Astrocyte (in vitro differentiated cells and primary cell): ENCODE measurements at regions not wholly inside any gene's neighbourhood (a gene's known extent, or its start where the extent isn't known, plus 50 kb on each side); places are given as distances from the start of the nearest gene placed in this dataset.

ENCODE experiments used
- DNase-seq: peaks from one replicate; pipeline ENCODE4 v3.0.0-alpha.2; 2010; ENCODE audit warnings: low read depth
- FAIRE-seq: peaks from 2 replicates; lab custom pipeline; 2011; peaks lifted over from hg19 to GRCh38; lab: Jason Lieb, UNC
- H2AFZ ChIP-seq: 2 replicates; pipeline ENCODE4 v1.6.0; 2012; ENCODE audit warnings: low read depth, low read length, inconsistent platforms
- H3K27ac ChIP-seq: 2 replicates; pipeline ENCODE4 v1.5.1; 2011; ENCODE audit warnings: low read depth, low read length, inconsistent platforms
- H3K27me3 ChIP-seq: 2 replicates; pipeline ENCODE4 v1.6.0; 2011; ENCODE audit warnings: low read length, inconsistent platforms; ENCODE audit not compliant: insufficient read depth
- H3K36me3 ChIP-seq: 2 replicates; pipeline ENCODE4 v1.5.1; 2011; ENCODE audit warnings: low read length, inconsistent platforms; ENCODE audit not compliant: insufficient read depth
- H3K4me1 ChIP-seq: 2 replicates; pipeline ENCODE4 v1.5.1; 2011; ENCODE audit warnings: low read length, inconsistent platforms; ENCODE audit not compliant: insufficient read depth
- H3K4me2 ChIP-seq: 2 replicates; pipeline ENCODE4 v1.6.0; 2012; ENCODE audit warnings: low read length, inconsistent platforms
- H3K4me3 ChIP-seq: 2 replicates; pipeline ENCODE4 v1.5.1; 2011; ENCODE audit warnings: low read depth, mild to moderate bottlenecking, low read length, inconsistent platforms; ENCODE audit not compliant: insufficient read depth
- H3K79me2 ChIP-seq: 2 replicates; pipeline ENCODE4 v1.6.0; 2012; ENCODE audit warnings: mild to moderate bottlenecking, low read length, inconsistent platforms; ENCODE audit not compliant: insufficient read depth
- H3K9ac ChIP-seq: 2 replicates; pipeline ENCODE4 v1.6.0; 2012; ENCODE audit warnings: mild to moderate bottlenecking, low read length, inconsistent platforms
- H3K9me3 ChIP-seq: 2 replicates; pipeline ENCODE4 v1.5.1; 2012; ENCODE audit warnings: low read depth, mild to moderate bottlenecking, low read length, inconsistent platforms; ENCODE audit not compliant: insufficient read depth
- H4K20me1 ChIP-seq: 2 replicates; pipeline ENCODE4 v1.6.0; 2012; ENCODE audit warnings: low read length, inconsistent platforms; ENCODE audit not compliant: insufficient read depth
- H3K27ac Mint-ChIP-seq: one replicate; pipeline ENCODE4 v1.8.0; 2021; ENCODE audit warnings: mild to moderate bottlenecking, mixed read lengths; ENCODE audit not compliant: unreplicated experiment
- H3K27me3 Mint-ChIP-seq: one replicate; pipeline ENCODE4 v1.8.0; 2021; ENCODE audit warnings: low read depth, mixed read lengths; ENCODE audit not compliant: unreplicated experiment
- H3K36me3 Mint-ChIP-seq: one replicate; pipeline ENCODE4 v1.8.0; 2021; ENCODE audit warnings: low read depth, mixed read lengths; ENCODE audit not compliant: unreplicated experiment
- H3K4me1 Mint-ChIP-seq: one replicate; pipeline ENCODE4 v1.8.0; 2021; ENCODE audit warnings: low read depth, mixed read lengths; ENCODE audit not compliant: unreplicated experiment
- H3K4me3 Mint-ChIP-seq: one replicate; pipeline ENCODE4 v1.8.0; 2021; ENCODE audit warnings: mild to moderate bottlenecking, moderate library complexity, mixed read lengths; ENCODE audit not compliant: unreplicated experiment
- H3K9me3 Mint-ChIP-seq: one replicate; pipeline ENCODE4 v1.8.0; 2021; ENCODE audit warnings: mild to moderate bottlenecking, mixed read lengths; ENCODE audit not compliant: unreplicated experiment
- EZH2 ChIP-seq: IDR thresholded peaks from 2 replicates; pipeline ENCODE4 v1.6.1; 2012; ENCODE audit warnings: mild to moderate bottlenecking, low read length, inconsistent platforms; ENCODE audit not compliant: insufficient read depth
- TF ChIP-seq, protein P1 (sequence below): IDR thresholded peaks from 2 replicates; pipeline ENCODE4 v1.5.1; 2011; ENCODE audit warnings: low read depth, mild to moderate bottlenecking, inconsistent platforms, low read length, moderate library complexity; ENCODE audit not compliant: insufficient read depth

DNA sequence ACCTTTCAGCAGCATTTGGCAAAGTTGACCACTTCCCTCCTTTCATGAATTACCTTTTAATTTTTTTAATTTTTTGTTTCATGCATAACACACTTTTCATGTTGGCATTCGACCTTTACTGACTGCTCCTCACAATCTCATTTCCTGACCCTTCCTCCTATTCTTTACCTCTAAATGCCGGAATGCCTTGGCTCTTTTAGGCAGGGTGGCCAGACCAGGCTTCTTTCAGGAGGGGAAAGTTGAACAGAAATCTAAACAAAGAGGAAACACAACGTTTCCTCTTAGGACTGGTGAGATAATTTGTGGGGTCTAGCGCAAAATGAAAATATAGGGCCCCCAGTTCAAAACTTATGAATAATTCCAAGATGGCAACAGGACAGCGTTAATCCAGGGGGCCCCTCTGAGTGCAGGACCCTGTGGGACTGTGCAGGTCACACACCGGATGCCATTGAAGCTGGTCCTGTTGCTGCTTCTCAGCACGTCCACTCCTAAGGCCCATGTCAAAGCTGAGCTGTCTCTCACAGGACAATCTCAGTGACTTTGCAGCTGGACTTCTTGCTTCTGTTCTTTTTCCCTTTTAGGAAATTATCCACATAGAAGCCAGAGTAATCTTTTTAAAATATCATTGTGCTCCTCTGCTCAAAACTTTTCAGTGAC, 313.8 kb downstream of the HDGFL1 start:
- H3K4me3 Mint-ChIP-seq: no peak overlapping the region
- no peak for FAIRE-seq
- H3K27me3 Mint-ChIP-seq: no peaks in the 10 kb centered on the region
- Histone ChIP-seq H2AFZ (no peak overlapping the region), H4K20me1 (no peaks in the 10 kb centered on the region), H3K4me1 (peaks cover 42% of the 10 kb centered on the region), H3K27me3 (no peaks in the 10 kb centered on the region), H3K4me2 (no peak overlapping the region), H3K9ac (no peak overlapping the region), H3K79me2 (no peaks in the 10 kb centered on the region), H3K36me3 (no peaks in the 10 kb centered on the region), H3K9me3 (no peaks in the 10 kb centered on the region), H3K4me3 (no peak overlapping the region), H3K27ac (no peak overlapping the region)
- H3K27ac Mint-ChIP-seq: peak overlapping the region; percentile 68
- H3K36me3 Mint-ChIP-seq: no peaks in the 10 kb centered on the region
- peaks cover 47% of the 10 kb centered on the region for H3K4me1 Mint-ChIP-seq
- no peak for TF ChIP-seq EZH2
- TF ChIP-seq, protein P1, sequence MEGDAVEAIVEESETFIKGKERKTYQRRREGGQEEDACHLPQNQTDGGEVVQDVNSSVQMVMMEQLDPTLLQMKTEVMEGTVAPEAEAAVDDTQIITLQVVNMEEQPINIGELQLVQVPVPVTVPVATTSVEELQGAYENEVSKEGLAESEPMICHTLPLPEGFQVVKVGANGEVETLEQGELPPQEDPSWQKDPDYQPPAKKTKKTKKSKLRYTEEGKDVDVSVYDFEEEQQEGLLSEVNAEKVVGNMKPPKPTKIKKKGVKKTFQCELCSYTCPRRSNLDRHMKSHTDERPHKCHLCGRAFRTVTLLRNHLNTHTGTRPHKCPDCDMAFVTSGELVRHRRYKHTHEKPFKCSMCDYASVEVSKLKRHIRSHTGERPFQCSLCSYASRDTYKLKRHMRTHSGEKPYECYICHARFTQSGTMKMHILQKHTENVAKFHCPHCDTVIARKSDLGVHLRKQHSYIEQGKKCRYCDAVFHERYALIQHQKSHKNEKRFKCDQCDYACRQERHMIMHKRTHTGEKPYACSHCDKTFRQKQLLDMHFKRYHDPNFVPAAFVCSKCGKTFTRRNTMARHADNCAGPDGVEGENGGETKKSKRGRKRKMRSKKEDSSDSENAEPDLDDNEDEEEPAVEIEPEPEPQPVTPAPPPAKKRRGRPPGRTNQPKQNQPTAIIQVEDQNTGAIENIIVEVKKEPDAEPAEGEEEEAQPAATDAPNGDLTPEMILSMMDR: no peak
- no peaks in the 10 kb centered on the region for H3K9me3 Mint-ChIP-seq
- no peak for DNase-seq

DNA sequence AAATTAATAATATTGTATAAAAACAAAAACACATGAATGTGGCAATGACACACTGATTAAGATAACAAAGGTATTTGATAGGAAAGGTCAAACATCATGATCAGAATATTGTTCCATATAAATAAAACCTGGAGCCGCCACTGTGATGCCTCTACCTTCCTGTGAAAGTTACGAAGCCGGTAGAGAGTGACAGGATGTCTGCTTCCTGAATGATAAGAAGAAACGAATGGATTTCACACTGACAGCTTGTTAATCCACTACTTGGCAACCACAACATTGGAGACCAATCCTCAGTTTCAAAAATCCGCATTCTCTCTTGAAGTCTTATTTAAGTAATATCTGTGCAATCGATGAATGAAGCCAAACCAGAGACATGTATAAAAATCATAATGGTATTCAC, 315.1 kb downstream of the HDGFL1 start:
- no peaks in the 10 kb centered on the region for H4K20me1 ChIP-seq
- Mint-ChIP-seq H3K27me3 (no peaks in the 10 kb centered on the region), H3K4me1 (peaks cover 45% of the 10 kb centered on the region), H3K36me3 (no peaks in the 10 kb centered on the region), H3K4me3 (no peak overlapping the region), H3K27ac (no peak overlapping the region), H3K9me3 (no peaks in the 10 kb centered on the region)
- H3K4me1 ChIP-seq: peaks cover 36% of the 10 kb centered on the region
- H3K4me2 ChIP-seq: no peak overlapping the region
- DNase-seq (no peak), FAIRE-seq (no peak)
- TF ChIP-seq, protein P1: no peak
- TF ChIP-seq EZH2: no peak
- H3K9ac ChIP-seq: no peak overlapping the region
- H3K27ac ChIP-seq: no peak overlapping the region
- H3K36me3 ChIP-seq: no peaks in the 10 kb centered on the region
- no peak overlapping the region for H3K4me3 ChIP-seq
- no peak overlapping the region for H2AFZ ChIP-seq
- no peaks in the 10 kb centered on the region for H3K27me3 ChIP-seq
- H3K9me3 ChIP-seq: no peaks in the 10 kb centered on the region
- H3K79me2 ChIP-seq: no peaks in the 10 kb centered on the region
